ENCODE measurements at regions not wholly inside any gene's neighbourhood (a gene's known extent, or its start where the extent isn't known, plus 50 kb on each side); places are given as distances from the start of the nearest gene placed in this dataset.
"Not testable (repeated sequence)": the region's sequence is repeated elsewhere in the genome, so short reads cannot be mapped to it uniquely, and the experiment has no call there.

DNA sequence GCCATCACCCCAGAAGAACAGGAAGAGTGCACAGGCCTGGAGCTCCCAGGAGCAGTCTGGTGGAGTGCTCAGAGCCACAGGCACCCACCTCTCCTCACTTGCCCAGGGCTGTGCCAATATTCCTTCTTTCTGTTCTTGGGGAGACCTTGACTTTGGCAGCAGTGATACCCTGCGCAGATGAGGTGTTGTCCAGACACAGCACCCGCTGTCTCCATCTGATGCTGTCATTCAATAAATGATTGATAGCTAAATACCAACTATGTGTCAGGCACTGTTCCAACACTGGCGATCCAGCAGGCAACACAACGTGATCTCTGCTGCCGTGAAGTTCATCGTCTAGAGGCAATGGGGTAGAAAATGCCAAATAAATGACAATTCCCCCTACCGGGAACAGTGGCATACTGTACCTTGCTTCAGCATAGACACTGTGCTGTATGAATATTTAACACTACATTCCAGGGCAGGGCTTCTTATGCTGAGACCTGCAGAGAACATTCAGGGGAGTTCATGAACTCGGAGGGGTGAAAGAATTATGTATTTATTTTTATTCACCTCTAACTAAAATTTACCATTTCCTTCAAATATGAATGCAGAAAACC is 320.5 kb upstream of the NCKAP5 start:
- no peak for DNase-seq

DNA sequence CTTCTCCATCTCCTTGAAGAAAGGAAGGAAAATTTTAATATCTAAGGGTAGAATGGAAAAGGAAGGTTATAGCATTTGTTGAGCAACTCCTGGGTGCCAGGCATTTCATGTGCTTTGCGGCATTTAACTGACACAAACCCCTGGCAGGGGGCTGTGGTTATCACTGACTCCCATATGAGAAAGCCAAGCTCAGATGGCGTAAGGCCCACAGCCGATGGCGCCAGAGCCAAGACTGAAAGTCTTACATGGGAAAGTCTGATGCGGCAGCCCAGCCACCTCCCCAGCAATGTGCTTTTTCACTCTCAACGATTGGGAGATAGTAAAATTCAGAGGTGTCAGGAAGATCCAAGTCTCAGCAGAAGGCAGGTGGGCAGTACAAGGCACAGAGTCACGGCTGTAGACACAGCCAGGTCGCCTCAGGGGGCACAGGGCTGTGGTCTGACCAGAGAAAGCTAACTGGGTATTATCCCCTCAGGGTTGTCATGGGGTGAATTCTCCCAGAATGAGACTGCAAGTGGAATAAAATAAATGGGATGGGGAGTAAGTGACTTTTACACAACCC is 324.2 kb upstream of the NCKAP5 start:
- DNase-seq, result no peak

DNA sequence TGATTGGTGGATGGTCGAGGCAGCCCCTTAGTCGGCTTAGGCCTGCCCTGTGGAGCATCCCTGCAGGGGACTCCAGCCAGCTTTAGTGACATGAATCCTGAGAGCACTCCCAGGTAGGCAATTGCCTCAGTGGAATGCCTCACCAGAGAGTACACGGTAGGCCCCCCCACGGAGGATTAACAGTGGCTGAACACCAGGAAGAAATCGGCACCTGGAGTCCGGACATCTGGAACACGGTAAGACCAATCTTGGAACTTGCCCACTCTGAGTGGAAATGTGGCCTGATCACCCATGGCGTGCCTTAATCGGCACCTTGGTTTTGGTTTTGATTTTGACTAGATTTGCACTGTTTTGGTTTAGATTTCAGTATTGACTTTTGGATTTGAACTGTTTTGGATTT is 326.2 kb upstream of the NCKAP5 start:
- DNase-seq, result no peak

DNA sequence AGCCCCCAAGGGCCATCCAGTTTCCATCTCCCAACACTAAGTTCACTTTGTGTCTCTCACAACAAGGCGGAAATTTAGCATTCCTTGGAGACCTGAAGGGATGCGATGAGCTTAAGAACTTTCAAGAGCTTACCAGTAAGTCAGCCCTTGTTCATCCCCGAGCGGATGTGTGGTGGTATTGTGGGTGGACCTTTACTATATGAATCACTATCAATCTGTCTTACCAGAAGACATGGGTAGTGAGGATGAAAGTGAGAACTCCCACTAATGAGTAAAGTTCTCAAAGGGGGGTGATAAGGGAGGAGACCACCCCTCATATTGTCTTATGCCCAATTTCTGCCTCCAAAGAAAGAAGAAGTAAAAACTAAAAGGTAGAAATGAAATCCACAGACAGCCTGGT is 329.6 kb upstream of the NCKAP5 start:
- not testable (repeated sequence) for DNase-seq

DNA sequence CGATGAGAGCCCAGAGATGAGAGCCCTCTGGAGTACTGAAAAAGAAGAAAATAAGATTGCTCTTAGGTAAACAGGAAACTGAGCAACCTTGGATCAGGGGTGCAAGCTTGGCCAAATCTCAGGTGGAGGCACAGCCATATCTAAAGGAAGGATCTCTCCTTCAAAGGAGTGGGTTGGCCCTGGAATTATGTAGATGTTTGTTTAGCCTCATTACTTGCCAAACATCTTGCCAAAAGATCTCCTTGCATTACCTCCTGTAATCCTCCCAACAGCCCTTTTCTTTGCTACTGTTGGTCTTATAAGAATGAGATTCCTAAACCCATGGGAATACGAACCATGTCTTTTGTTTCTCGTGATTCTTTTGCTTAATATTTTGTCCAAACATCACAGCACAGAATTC is 332.6 kb upstream of the NCKAP5 start:
- DNase-seq, result no peak

DNA sequence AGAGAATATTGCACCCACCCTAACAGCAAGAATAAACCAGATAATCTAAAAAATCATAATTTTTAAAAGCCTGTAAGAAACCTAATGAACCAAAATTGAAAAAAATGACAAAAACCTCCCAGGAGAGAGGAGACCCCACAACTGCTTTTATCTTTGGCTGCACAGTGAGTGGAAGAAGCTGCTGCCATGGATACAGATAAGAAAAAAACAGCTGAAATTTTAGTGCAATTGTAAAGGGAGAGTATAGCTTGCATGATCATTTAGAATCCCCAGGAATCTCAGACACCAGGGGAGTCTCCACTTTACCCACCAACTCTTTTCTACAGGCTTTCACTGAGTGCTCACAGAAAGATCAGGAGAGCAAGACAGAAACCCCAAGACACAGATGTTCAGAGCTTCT is 338.1 kb upstream of the NCKAP5 start:
- no peak for DNase-seq

DNA sequence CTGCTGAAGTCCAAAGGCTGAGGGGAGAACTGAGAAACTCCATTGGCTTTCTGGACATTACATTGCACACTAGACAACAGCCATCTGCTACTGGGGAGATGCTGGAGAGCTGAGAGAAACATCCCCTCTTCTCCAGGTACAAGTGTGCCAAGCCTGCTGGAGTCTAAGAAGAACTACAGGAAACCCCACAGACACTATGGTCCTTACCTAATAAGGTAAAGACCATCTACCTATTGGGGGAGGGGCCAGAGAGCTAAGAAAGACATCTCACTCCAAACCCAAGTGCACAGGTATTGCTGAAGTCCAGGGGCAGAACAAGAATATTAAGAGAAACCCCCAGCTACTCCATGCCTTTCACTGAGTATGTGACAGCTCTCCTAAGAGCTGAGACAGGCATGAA is 338.7 kb upstream of the NCKAP5 start:
- no peak for DNase-seq

DNA sequence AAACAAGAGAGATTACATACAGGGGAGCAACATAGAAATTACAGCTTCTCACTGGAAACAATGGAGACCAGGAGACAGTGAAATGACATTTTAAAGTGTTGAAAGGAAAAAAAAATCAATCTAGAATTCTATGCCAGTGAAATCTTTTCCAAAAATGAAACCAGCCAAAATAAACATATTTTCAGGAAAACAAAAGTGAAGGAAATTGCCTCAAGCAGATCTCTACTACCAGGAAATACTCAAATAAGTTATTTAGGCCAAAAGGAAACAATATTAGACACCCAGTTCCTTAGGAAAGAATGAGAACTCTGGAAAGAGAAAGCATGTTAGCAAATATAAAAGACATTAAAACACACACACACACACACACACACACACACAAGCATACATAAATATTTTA is 339.9 kb upstream of the NCKAP5 start:
- DNase-seq, result no peak

DNA sequence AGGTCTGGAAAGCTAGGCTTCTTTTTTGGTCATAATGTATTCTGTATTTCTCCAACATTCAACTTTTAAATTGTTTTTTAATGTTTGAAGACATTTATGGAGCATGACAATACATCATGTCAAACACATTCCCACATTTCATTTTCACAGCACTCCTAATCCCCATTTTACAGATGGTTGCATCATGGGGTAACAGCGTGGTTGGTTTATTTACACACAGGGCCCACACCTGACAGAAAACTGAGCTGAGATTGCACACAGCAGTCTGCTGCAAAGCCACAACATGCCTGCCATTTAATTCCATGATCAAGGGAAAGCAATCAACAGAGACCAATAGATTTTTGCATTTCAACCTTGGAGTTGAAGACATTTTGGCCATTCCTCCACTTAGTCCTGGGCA is 335.7 kb upstream of the MGAT5 start:
- no peak for DNase-seq

DNA sequence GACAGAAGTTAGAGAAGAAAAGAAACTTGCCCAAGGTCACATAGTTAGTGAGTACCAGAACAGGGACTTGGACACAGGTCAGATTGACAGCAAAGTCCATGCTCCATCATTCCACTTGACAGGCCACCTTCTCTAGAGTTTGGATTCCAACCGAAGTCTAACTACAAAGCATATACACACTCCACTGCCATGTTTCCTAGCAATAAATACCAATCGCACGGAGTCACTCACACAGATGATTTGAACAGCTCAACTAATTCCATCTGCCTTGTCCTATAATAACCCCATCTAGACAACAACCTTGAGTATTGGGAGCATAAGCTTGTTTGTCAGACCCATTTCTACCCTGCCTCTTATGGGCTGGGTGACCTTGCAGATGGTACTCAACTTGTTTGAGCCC is 334.6 kb upstream of the MGAT5 start:
- DNase-seq, result no peak

DNA sequence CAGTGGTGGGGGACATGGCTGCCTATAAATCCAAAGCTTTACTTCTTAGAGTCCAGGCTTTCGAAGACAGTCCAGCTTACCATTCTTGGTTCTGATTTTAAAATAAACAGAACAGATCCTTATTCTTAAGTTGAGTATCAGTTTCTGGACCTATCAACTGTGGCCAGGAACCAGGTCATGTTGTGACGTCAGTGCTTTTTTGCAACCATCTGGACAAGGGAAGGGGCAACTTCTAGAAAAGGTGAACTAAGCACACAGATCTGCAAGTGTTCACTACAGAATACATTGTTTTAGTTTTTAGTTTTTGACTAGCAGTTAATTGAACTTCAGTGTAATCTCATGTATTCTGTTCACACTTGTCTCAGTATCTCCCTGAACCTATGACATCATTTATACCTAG is 326.0 kb upstream of the MGAT5 start:
- DNase-seq, result no peak

DNA sequence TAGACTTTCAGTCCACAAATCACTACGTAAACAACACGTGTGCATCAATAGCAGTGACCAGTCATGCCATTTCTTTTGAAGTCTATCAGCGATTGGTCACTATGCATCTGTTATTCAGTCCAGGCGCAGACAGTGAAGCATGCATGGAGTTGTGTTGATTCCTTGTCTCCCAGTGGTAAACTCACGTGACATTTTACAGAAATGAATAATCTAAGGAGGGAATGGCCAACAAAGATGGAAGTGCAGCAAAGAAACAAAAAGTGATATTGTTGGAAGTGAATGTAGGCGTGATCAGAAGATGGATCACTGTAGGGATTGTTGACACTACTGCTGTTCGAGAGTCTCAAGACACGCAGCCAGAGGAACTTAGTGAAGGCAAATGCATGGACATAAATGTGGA is 317.8 kb upstream of the MGAT5 start:
- DNase-seq, result no peak

DNA sequence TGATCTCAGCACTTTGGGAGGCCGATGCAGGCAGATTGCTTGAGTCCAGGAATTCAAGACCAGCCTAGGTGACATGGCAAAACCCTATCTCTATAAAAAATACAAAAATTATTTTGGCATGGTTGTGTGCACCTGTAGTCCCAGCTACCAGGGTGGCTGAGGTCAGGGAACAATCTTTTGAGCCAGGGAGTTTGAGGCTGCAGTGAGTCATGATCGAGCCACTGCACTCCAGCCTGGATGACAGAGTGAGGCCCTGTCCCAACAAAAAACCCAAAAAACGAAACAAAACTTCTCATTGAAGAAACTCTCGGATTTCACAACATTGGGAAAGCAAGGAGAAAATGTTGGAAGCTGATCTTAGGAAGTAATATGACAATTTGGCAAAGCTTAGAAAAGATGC is 317.3 kb upstream of the MGAT5 start:
- DNase-seq, result no peak

DNA sequence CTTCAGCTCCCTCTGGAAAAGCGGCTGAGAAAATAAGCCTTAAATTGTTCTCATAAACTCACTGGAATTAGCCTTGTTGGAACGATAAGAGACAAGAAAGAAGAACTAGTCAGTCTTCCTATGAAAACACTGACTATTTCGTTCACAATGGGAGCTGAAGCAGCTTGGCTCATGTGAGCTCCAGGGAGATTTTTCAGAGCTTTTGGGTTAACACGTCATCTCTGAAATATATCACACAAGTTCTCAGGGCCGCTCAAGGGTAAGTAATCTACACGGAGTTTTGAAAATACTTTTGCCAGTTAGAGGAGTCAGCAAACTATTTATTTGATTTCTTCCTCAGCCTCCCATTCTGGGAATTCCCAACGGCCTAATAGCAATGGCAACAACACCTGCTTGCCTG is 316.2 kb upstream of the MGAT5 start:
- DNase-seq, result no peak

DNA sequence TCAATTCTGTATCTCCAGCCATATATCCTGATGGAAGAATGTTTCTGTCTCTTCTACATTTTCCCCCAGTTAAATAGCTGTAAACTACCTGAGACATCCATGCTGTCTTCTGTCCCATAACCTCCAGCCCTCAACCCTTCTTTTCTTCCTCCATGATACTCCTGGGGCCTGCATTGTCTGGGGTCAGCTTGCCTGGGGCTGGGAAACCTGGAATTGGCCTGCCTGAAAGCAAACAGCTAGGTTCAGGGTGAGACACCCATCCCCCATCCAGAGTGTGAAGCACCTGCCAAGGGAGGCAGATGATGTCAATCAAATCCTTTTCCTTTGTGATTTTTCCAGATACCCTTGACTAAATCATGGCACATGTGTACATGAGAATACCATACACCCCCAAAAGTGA is 313.7 kb upstream of the MGAT5 start:
- no peak for DNase-seq

DNA sequence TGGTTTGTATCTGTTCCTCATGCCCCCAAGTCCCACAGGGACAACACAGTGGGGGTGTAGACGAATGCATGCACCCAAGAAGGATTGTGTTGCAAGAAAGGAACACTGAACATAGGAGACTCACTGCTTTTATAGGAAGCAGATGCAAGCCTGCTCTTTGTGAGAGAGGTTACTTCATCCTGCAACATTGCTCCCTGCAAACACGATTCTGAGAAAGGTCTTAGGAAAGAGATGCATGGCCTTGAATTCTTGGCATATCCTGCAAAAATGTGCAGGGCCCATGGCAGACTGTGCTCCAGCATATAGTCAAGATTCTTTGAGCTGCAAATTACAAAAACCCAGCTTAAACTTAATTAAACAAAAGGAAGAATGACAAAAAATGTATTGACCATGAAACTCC is 312.2 kb upstream of the MGAT5 start:
- DNase-seq, result no peak

DNA sequence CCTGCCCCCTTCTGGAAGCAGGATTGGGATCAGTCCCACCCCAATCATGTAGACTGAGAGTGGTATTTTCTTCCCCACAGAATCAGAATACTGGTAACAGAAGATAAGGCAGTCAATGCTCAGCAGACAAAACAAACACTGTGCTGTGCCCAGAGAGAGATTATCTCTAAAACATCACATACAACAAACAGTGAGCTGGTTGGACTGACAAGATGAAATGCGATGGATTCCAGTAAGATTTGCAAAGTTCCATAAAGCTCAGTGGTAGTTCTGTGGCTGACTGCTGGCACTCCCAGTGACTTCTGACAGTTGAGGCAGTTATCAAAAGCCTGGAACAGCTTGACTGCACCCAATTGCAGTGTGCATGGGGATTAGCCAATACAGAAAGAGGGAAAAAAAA is 311.5 kb upstream of the MGAT5 start:
- DNase-seq, result no peak

DNA sequence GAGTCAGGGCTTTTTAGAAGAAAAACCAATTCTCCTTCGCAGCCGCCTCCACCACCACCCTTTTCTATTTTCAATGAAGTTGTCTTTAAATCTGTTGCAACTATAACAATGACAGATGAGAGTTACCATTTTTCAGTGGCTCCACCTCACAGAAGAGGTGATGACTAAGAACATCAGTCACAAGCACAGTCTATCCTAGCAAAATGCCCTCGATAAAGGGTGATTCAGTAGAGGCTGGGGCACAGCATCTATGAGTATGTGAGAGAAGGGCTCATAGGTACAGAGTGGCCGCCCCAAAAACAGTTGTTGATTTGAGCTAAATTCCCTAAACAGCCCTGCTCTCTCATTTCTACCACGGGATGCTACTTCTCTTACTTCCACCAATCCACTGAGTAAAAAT is 310.8 kb upstream of the MGAT5 start:
- no peak for DNase-seq

DNA sequence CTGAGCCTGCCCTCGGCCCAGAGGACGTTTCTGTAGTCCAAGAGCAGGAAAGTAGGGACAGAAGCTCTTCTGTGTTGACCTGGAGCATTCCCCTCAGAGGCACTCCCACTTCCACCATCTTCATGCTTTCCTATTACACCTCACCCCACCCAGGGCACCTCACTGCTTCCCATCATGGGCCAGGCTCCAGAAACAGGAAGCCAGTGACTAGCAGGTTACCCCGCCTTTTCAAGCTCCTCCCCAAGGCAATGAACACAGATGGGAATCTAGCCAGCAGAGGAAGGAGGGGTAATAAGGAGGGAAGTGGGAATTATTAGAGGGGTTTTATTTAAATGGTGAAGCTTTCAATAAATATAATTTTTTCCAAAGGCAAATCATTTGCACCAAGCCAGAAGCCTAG is 308.8 kb upstream of the MGAT5 start:
- no peak for DNase-seq

DNA sequence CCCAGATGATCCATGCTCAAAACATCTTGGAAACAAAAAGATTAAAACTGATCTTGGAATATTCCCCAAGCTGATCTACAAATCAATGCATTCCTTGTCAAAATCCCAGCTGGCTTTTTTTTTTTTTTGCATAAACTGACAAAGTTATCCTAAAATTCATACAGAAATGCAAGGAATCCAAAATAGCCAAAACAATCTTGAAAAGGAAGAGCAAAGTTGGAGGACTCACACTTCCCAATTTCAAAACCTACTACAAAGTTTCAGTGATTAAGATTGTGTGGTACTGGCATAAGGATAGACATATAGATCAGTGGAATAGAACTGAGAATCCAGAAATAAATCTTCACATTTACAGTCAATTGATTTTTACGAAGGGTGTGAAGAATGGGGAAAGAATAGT is 306.8 kb upstream of the MGAT5 start:
- DNase-seq, result no peak

DNA sequence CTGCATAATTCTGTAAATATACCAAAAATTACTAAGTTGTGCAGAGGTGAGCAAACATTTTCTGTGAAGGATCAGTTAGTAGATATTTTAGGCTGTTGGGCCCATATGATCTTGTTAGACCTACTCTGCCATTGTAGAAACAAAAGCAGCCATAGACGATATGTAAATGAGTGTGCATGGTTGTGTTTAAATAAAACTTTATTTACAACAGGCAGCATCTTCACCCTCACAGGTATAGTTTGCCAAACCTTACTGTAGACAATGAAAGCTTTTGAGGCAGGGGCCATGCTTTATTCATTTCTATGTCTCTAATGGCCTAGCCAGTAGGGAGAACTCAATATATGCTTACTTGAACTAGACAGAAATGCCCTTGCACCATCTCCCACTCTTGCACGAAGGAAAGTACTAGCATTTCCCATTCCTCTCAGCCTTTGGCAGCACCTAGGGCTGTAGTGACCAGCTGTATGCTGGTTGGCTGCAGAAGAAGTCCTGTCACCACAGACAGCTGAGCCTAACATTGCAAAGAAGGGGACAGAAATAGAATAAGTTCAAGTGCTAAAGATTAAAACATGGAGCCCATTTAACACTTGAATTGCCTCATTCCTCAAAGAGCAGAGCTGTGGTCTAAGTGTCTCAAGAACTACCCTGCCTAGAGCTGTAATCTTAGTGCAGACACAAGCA is 305.1 kb upstream of the MGAT5 start:
- no peak for DNase-seq

DNA sequence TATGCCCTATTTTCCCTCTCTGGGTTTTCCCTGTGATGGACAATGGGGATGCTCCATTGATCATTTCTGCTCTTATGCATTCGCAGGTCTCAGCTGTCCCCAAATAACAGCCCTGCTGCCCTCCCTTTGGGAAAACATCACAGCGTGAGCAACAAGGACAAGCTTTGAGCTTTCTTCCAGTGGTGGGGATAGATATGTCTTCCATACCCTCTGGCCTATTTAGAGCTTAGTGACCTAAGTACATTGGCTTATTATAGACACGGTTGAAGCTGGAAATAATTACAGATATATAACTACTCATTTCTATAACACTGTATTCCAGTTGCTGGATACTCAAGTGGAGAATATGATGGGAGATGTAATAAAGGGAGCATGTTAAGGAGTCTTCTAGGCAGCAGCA is 304.3 kb upstream of the MGAT5 start:
- no peak for DNase-seq

DNA sequence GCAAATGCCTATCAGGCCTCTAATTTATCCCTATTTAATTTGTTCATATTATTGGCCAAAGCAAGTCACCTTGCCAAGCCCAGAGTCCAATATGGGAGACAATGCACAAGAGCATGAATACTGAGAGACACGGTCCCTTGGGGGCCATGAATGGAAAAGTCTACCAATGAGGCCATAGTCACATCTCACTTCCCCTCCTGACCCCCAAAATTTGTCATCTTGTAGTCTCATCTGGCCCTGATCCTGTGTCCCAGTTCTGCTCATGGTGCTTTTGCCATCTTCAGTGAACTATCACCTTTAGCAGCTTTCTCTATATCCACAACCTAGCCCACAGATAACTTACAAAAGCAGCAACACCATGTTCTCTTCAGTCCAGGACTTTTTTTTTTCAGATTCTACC is 302.7 kb upstream of the MGAT5 start:
- no peak for DNase-seq

DNA sequence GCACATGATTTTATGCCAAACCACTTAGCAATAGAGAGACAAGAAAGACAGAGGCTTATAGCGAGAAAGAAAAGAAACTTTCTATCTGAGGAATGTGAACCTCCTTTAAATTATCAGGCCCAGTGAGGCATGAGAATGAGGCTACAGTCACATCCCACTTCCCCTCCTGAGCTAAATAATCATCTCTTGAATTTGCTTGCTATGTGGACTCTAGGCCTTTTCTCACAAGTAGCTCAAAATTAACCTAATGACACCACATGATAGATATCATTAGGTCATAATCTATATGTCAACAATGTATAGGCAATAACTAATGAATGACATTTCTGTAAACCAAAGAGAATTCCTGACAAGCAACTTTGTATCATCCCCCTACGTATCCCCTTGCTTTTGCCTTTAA is 301.5 kb upstream of the MGAT5 start:
- DNase-seq, result no peak

DNA sequence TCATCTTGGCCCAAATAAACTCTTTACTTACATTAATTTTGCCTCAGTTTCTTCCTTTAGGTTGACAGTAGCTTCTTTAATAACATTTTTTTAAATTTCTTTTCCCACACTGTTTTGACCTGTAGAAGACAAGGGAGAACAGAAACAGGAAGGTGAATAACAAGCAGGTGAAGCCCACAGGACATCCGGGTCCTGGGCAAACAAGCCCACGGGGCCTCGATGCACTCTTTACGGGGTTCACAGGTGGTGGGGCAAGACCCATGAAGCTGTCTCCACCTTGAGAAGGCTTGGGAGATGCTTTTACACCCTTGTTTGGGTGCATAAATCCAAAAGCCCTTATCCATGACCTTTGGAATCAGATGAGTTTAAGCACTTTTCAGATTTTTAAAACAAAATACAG is 301.0 kb upstream of the MGAT5 start:
- no peak for DNase-seq
